AG09309 (cell line): ENCODE measurements at regions not wholly inside any gene's neighbourhood (a gene's known extent, or its start where the extent isn't known, plus 50 kb on each side); places are given as distances from the start of the nearest gene placed in this dataset.

Experiments
- DNase-seq: peaks from one replicate; pipeline ENCODE4 v3.0.0-alpha.2; 2010; ENCODE audit warnings: low read depth
- H3K4me3 ChIP-seq: 2 replicates; pipeline ENCODE4 v1.5.1; 2011; ENCODE audit warnings: mild to moderate bottlenecking, low read depth, low read length, moderate library complexity; ENCODE audit not compliant: control insufficient read depth
- CTCF ChIP-seq: IDR thresholded peaks from 2 replicates; pipeline ENCODE4 v1.5.1; 2011; ENCODE audit warnings: mild to moderate bottlenecking, low read depth, low read length, inconsistent platforms; ENCODE audit not compliant: insufficient read depth, control insufficient read depth; ENCODE audit errors: missing control alignments

GRCh38 chr6:139635401-139636130, 261.1 kb upstream of the CITED2 start:
- no peak for DNase-seq
- TF ChIP-seq CTCF: no peak
- no peak overlapping the region for H3K4me3 ChIP-seq

- TF ChIP-seq CTCF: no peak
- H3K4me3 ChIP-seq: no peak overlapping the region
Observed at GRCh38 chr6:139632840-139633239, 258.4 kb upstream of the CITED2 start.

GRCh38 chr6:139628270-139628669, 253.8 kb upstream of the CITED2 start:
- H3K4me3 ChIP-seq: no peak overlapping the region
- no peak for TF ChIP-seq CTCF
- DNase-seq: no peak

More at GRCh38 chr6:139632840-139633239, 258.4 kb upstream of the CITED2 start:
- no peak for DNase-seq

- TF ChIP-seq CTCF: no peak
- no peak for DNase-seq
- no peak overlapping the region for H3K4me3 ChIP-seq
Observed at GRCh38 chr6:139627091-139627490, 252.6 kb upstream of the CITED2 start.

- no peak for DNase-seq
- no peak overlapping the region for H3K4me3 ChIP-seq
- TF ChIP-seq CTCF: no peak
Observed at GRCh38 chr6:139625998-139626975, 251.8 kb upstream of the CITED2 start.

- H3K4me3 ChIP-seq: no peak overlapping the region
- no peak for DNase-seq
- TF ChIP-seq CTCF: no peak
Observed at GRCh38 chr6:139625081-139625939, 250.9 kb upstream of the CITED2 start.
